ENCODE measurements at regions not wholly inside any gene's neighbourhood (a gene's known extent, or its start where the extent isn't known, plus 50 kb on each side); places are given as distances from the start of the nearest gene placed in this dataset.

DNA sequence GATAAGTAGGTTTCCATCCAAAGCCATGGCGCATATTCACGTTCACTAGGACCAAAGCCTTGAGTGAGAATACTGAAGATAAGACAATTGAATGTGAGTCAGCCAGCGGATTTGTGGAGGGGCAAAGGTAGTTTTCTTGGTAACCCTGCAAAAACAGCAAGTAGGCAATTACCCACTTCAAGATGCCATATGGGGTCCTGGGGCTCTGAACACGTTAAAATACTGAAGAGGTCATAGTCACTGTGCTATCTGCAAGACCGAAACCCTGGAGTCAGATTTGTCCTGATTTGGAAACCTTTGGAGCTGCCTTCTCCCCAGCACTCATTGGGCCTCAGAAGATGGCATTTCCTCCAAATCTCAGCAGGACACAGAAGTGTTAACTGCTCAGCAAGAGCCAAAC, 646.9 kb upstream of the LMCD1 start:
- TF ChIP-seq CTCF (IDR thresholded peaks at IDR 0.05; ENCODE audit: control extremely low read depth, extremely low read depth, low read depth, missing control alignments): no peak
- no peak for DNase-seq (ENCODE audit: extremely low spot score)
- CTCF ChIA-PET: interaction anchor here (2.0 kb wide), 1 partner anchor 17 kb away, joined by 5 read pairs; no protein-coding TSS in a partner anchor
- POLR2A ChIA-PET: no interaction called here

GRCh38 chr3:7865611-7866010, 636.0 kb upstream of the LMCD1 start:
- CTCF ChIA-PET: interaction anchor here (1.2 kb wide), 1 partner anchor 16 kb away, joined by 3 read pairs; no protein-coding TSS in a partner anchor
- POLR2A ChIA-PET: no interaction called here
- no peak for TF ChIP-seq CTCF (IDR thresholded peaks at IDR 0.05; ENCODE audit: control extremely low read depth, extremely low read depth, low read depth, missing control alignments)
- no peak for DNase-seq (ENCODE audit: extremely low spot score)

GRCh38 chr3:7867587-7867986, 634.0 kb upstream of the LMCD1 start:
- TF ChIP-seq CTCF (IDR thresholded peaks at IDR 0.05; ENCODE audit: control extremely low read depth, extremely low read depth, low read depth, missing control alignments): no peak
- no peak for DNase-seq (ENCODE audit: extremely low spot score)
- ChIA-PET CTCF (no interaction called here), POLR2A (no interaction called here)

GRCh38 chr3:7871003-7871560, 630.5 kb upstream of the LMCD1 start:
- no peak for DNase-seq (ENCODE audit: extremely low spot score)
- ChIA-PET CTCF (no interaction called here), POLR2A (no interaction called here)
- no peak for TF ChIP-seq CTCF (IDR thresholded peaks at IDR 0.05; ENCODE audit: control extremely low read depth, extremely low read depth, low read depth, missing control alignments)

DNA sequence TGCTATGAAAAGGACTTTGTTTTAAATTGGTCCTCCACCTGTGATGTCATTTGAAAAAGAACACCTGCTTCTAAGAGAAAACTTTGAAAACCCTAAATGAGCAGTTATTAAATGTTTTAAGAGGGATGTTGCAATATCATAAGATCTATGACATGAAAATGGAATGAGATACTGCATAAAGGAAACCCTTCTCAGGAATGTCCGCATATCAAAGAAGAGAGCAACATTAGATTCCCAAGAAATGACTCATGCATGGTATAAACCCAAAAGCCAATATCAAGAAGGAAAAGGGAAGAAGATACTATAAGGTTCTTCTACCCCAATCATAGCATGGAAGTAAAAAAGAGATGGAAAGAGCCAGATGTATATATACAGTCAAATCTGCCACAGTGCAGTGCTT, 627.5 kb upstream of the LMCD1 start:
- ChIA-PET CTCF (no interaction called here), POLR2A (no interaction called here)
- TF ChIP-seq CTCF (IDR thresholded peaks at IDR 0.05; ENCODE audit: control extremely low read depth, extremely low read depth, low read depth, missing control alignments): no peak
- no peak for DNase-seq (ENCODE audit: extremely low spot score)

DNA sequence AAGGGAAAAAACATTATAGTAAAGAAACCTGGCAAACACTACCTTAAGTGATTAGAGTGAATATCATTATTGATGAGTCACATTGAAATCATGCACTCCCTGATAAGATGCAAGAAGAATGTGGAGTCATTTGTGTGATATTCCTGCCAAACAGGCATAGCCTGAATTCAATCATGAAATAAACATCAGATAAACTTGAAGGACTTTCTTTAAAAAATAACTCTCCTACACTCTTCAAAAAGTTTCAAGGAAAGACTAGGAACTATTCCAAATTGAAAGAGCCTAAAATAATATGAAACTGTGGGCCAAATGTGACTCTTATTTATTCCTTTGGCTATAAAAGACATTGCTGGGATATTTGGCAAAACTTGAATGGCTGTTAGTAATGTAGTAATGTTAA, 625.7 kb upstream of the LMCD1 start:
- ChIA-PET CTCF (no interaction called here), POLR2A (no interaction called here)
- no peak for DNase-seq (ENCODE audit: extremely low spot score)
- TF ChIP-seq CTCF (IDR thresholded peaks at IDR 0.05; ENCODE audit: control extremely low read depth, extremely low read depth, low read depth, missing control alignments): no peak

All from GM10248 (cell line).